GM23338 (cell line): ENCODE measurements at regions not wholly inside any gene's neighbourhood (a gene's known extent, or its start where the extent isn't known, plus 50 kb on each side); places are given as distances from the start of the nearest gene placed in this dataset.

ENCODE experiments used
- ATAC-seq: fragments of 200-7000 bp; cut with Tn5 transposase; 3 replicates; pipeline ENCODE4 v1.9.1; 2020
- DNase-seq: peaks from one replicate; pipeline ENCODE4 v3.0.0-alpha.2; 2015; ENCODE audit warnings: low spot score
- H2AFZ ChIP-seq: fragments of 200-600 bp; sonication (generic); 2 replicates; pipeline ENCODE4 v1.8.0; 2016; ENCODE audit warnings: antibody characterized with exemption, mild to moderate bottlenecking, moderate library complexity
- H3F3A ChIP-seq: fragments of 200-600 bp; sonication (generic); replicated peaks from 2 replicates; pipeline ENCODE4 v1.8.0; 2017; ENCODE audit warnings: antibody characterized with exemption, mixed run types, low read depth
- H3K27ac ChIP-seq: fragments of 200-600 bp; sonication (generic); 2 replicates; pipeline ENCODE4 v1.6.1; 2016; ENCODE audit warnings: low read depth
- H3K27me3 ChIP-seq: fragments of 200-600 bp; sonication (generic); 2 replicates; pipeline ENCODE4 v1.8.0; 2016; ENCODE audit warnings: mild to moderate bottlenecking, mixed run types, moderate library complexity; ENCODE audit not compliant: insufficient read depth
- H3K36me3 ChIP-seq: fragments of 200-600 bp; sonication (generic); 2 replicates; pipeline ENCODE4 v1.8.0; 2016; ENCODE audit warnings: mild to moderate bottlenecking; ENCODE audit not compliant: insufficient read depth
- H3K4me1 ChIP-seq: fragments of 200-600 bp; sonication (generic); 2 replicates; pipeline ENCODE4 v1.8.0; 2016; ENCODE audit warnings: mild to moderate bottlenecking, moderate library complexity; ENCODE audit not compliant: insufficient read depth
- H3K4me2 ChIP-seq: fragments of 200-600 bp; sonication (generic); 2 replicates; pipeline ENCODE4 v1.7.1; 2017; ENCODE audit warnings: mixed run types
- H3K4me3 ChIP-seq: fragments of 200-600 bp; sonication (generic); 2 replicates; pipeline ENCODE4 v1.6.1; 2016; ENCODE audit warnings: mixed run types
- H3K79me2 ChIP-seq: fragments of 200-600 bp; sonication (generic); replicated peaks from 2 replicates; pipeline ENCODE4 v1.8.0; 2017; ENCODE audit warnings: mild to moderate bottlenecking; ENCODE audit not compliant: insufficient read depth
- H3K9me2 ChIP-seq: fragments of 200-600 bp; sonication (generic); 2 replicates; pipeline ENCODE4 v1.8.0; 2017; ENCODE audit not compliant: insufficient read depth
- H4K20me1 ChIP-seq: fragments of 200-600 bp; sonication (generic); replicated peaks from 2 replicates; pipeline ENCODE4 v1.8.0; 2017; ENCODE audit warnings: mild to moderate bottlenecking; ENCODE audit not compliant: insufficient read depth
- H3K27ac Mint-ChIP-seq: 2 replicates; pipeline ENCODE4 v1.8.0; 2020; ENCODE audit warnings: inconsistent platforms, mild to moderate bottlenecking, moderate library complexity, mixed read lengths
- H3K27me3 Mint-ChIP-seq: 3 replicates; pipeline ENCODE4 v1.8.0; 2022; ENCODE audit warnings: low read depth, mild to moderate bottlenecking, moderate library complexity, mixed read lengths, inconsistent platforms; ENCODE audit not compliant: insufficient read depth, poor library complexity
- H3K36me3 Mint-ChIP-seq: 3 replicates; pipeline ENCODE4 v1.8.0; 2021; ENCODE audit warnings: low read depth, mild to moderate bottlenecking, inconsistent platforms, moderate library complexity, mixed read lengths
- H3K4me1 Mint-ChIP-seq: 3 replicates; pipeline ENCODE4 v1.8.0; 2020; ENCODE audit warnings: mild to moderate bottlenecking, inconsistent platforms, mixed read lengths
- H3K4me3 Mint-ChIP-seq: 3 replicates; pipeline ENCODE4 v1.8.0; 2021; ENCODE audit warnings: moderate library complexity, mild to moderate bottlenecking, inconsistent platforms, mixed read lengths
- H3K9me3 Mint-ChIP-seq: 3 replicates; pipeline ENCODE4 v1.8.0; 2020; ENCODE audit warnings: moderate library complexity, mild to moderate bottlenecking, inconsistent platforms, mixed read lengths
- CREB1 ChIP-seq: fragments of 250-450 bp; sonication (Bioruptor Pico); IDR thresholded peaks from 2 replicates; pipeline ENCODE4 v1.5.0; 2020; ENCODE audit warnings: low read depth, mild to moderate bottlenecking, moderate library complexity
- EZH2 ChIP-seq: fragments of 200-600 bp; sonication (generic); IDR thresholded peaks from one replicate; pipeline ENCODE4 v1.8.0; 2017; ENCODE audit warnings: antibody characterized with exemption, mild to moderate bottlenecking, low read depth; ENCODE audit not compliant: unreplicated experiment
- EZH2phosphoT487 ChIP-seq: fragments of 200-600 bp; sonication (generic); IDR thresholded peaks from one replicate; pipeline ENCODE4 v1.8.1; 2018; ENCODE audit warnings: antibody characterized with exemption; ENCODE audit not compliant: unreplicated experiment
- JUNB ChIP-seq: IDR thresholded peaks from one replicate; pipeline ENCODE4 v1.6.1; 2016; ENCODE audit warnings: antibody characterized with exemption; ENCODE audit not compliant: unreplicated experiment
- NANOG ChIP-seq: IDR thresholded peaks from 2 replicates; pipeline ENCODE4 v1.6.1; 2016; ENCODE audit warnings: antibody characterized with exemption, borderline replicate concordance
- POLR2AphosphoS5 ChIP-seq: IDR thresholded peaks from 2 replicates; pipeline ENCODE4 v1.6.1; 2016; ENCODE audit warnings: antibody characterized with exemption, low read depth
- REST ChIP-seq: IDR thresholded peaks from one replicate; pipeline ENCODE4 v1.6.1; 2018; ENCODE audit warnings: antibody characterized with exemption; ENCODE audit not compliant: unreplicated experiment
- STAT1 ChIP-seq: IDR thresholded peaks from one replicate; pipeline ENCODE4 v1.6.1; 2016; ENCODE audit warnings: antibody characterized with exemption; ENCODE audit not compliant: unreplicated experiment
- ZNF114 ChIP-seq: fragments of 250-450 bp; sonication (Bioruptor Pico); IDR thresholded peaks from 2 replicates; pipeline ENCODE4 v1.5.0; 2020; ENCODE audit warnings: mild to moderate bottlenecking, moderate library complexity
- ZNF331 ChIP-seq: fragments of 250-450 bp; sonication (Bioruptor Pico); IDR thresholded peaks from 2 replicates; pipeline ENCODE4 v1.5.0; 2020; ENCODE audit warnings: low read depth, mild to moderate bottlenecking, moderate library complexity
- TF ChIP-seq, protein P1 (sequence below), 2 experiments: fragments of 200-600 bp in 1 of 2; sonication (generic) in 1 of 2; conservative IDR thresholded peaks; 2 replicates each; pipeline versions ENCODE4 v1.5.1 to v1.6.1; 2016 to 2017; ENCODE audit warnings: antibody characterized with exemption in 2 of 2, low read depth in 2 of 2, mild to moderate bottlenecking in 2 of 2, moderate library complexity in 1 of 2
- TF ChIP-seq, protein P2 (sequence below): IDR thresholded peaks from 2 replicates; pipeline ENCODE4 v1.6.1; 2016; ENCODE audit warnings: antibody characterized with exemption
- TF ChIP-seq, protein P3 (sequence below): fragments of 250-450 bp; sonication (Bioruptor Pico); IDR thresholded peaks from 2 replicates; pipeline ENCODE4 v1.5.0; 2020; ENCODE audit warnings: mild to moderate bottlenecking, moderate library complexity

DNA sequence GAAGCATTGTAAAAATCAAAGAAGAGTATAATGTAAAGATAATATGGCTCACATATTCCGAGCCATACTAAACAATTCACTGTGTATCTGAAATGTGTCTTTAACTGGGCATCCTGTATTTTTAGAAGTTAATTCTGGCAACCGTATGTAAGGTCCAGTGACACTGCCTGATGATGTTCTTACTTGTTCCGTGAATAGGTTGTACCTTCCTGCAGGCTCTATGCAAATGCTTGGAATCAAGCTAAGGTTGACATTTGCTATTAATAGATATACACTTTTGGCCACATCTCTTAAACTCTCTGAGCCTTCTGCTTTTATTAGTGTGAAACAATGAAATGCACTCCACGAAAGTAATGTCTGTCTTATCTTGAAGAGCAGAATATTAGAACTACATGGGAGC, 534.6 kb downstream of the CCDC85A start:
- no peak overlapping the region for H3K4me3 ChIP-seq
- no peak overlapping the region for H3K27ac Mint-ChIP-seq
- H3K27me3 Mint-ChIP-seq: no peaks in the 10 kb centered on the region
- no peaks in the 10 kb centered on the region for H3F3A ChIP-seq
- H3K27ac ChIP-seq: no peak overlapping the region
- no peaks in the 10 kb centered on the region for H3K4me1 ChIP-seq
- H2AFZ ChIP-seq: no peak overlapping the region
- no peaks in the 10 kb centered on the region for H4K20me1 ChIP-seq
- H3K79me2 ChIP-seq: no peaks in the 10 kb centered on the region
- no peak overlapping the region for H3K4me2 ChIP-seq
- H3K27me3 ChIP-seq: no peaks in the 10 kb centered on the region
- no peaks in the 10 kb centered on the region for H3K4me1 Mint-ChIP-seq
- TF ChIP-seq, protein P1, sequence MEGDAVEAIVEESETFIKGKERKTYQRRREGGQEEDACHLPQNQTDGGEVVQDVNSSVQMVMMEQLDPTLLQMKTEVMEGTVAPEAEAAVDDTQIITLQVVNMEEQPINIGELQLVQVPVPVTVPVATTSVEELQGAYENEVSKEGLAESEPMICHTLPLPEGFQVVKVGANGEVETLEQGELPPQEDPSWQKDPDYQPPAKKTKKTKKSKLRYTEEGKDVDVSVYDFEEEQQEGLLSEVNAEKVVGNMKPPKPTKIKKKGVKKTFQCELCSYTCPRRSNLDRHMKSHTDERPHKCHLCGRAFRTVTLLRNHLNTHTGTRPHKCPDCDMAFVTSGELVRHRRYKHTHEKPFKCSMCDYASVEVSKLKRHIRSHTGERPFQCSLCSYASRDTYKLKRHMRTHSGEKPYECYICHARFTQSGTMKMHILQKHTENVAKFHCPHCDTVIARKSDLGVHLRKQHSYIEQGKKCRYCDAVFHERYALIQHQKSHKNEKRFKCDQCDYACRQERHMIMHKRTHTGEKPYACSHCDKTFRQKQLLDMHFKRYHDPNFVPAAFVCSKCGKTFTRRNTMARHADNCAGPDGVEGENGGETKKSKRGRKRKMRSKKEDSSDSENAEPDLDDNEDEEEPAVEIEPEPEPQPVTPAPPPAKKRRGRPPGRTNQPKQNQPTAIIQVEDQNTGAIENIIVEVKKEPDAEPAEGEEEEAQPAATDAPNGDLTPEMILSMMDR (conservative IDR thresholded peaks at IDR 0.05; ENCODE audit: low read depth in 2 of 2): no peak
- no peak for TF ChIP-seq EZH2
- no peak for TF ChIP-seq JUNB
- TF ChIP-seq ZNF331 (CRISPR knock-in tag): no peak
- TF ChIP-seq EZH2phosphoT487: no peak
- no peak for TF ChIP-seq REST
- no peak for TF ChIP-seq NANOG
- no peak for TF ChIP-seq CREB1 (CRISPR knock-in tag)
- no peak for TF ChIP-seq POLR2AphosphoS5
- no peak for TF ChIP-seq ZNF114
- TF ChIP-seq, protein P2, sequence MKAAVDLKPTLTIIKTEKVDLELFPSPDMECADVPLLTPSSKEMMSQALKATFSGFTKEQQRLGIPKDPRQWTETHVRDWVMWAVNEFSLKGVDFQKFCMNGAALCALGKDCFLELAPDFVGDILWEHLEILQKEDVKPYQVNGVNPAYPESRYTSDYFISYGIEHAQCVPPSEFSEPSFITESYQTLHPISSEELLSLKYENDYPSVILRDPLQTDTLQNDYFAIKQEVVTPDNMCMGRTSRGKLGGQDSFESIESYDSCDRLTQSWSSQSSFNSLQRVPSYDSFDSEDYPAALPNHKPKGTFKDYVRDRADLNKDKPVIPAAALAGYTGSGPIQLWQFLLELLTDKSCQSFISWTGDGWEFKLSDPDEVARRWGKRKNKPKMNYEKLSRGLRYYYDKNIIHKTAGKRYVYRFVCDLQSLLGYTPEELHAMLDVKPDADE: no peak
- no peak for TF ChIP-seq STAT1
- TF ChIP-seq, protein P3, sequence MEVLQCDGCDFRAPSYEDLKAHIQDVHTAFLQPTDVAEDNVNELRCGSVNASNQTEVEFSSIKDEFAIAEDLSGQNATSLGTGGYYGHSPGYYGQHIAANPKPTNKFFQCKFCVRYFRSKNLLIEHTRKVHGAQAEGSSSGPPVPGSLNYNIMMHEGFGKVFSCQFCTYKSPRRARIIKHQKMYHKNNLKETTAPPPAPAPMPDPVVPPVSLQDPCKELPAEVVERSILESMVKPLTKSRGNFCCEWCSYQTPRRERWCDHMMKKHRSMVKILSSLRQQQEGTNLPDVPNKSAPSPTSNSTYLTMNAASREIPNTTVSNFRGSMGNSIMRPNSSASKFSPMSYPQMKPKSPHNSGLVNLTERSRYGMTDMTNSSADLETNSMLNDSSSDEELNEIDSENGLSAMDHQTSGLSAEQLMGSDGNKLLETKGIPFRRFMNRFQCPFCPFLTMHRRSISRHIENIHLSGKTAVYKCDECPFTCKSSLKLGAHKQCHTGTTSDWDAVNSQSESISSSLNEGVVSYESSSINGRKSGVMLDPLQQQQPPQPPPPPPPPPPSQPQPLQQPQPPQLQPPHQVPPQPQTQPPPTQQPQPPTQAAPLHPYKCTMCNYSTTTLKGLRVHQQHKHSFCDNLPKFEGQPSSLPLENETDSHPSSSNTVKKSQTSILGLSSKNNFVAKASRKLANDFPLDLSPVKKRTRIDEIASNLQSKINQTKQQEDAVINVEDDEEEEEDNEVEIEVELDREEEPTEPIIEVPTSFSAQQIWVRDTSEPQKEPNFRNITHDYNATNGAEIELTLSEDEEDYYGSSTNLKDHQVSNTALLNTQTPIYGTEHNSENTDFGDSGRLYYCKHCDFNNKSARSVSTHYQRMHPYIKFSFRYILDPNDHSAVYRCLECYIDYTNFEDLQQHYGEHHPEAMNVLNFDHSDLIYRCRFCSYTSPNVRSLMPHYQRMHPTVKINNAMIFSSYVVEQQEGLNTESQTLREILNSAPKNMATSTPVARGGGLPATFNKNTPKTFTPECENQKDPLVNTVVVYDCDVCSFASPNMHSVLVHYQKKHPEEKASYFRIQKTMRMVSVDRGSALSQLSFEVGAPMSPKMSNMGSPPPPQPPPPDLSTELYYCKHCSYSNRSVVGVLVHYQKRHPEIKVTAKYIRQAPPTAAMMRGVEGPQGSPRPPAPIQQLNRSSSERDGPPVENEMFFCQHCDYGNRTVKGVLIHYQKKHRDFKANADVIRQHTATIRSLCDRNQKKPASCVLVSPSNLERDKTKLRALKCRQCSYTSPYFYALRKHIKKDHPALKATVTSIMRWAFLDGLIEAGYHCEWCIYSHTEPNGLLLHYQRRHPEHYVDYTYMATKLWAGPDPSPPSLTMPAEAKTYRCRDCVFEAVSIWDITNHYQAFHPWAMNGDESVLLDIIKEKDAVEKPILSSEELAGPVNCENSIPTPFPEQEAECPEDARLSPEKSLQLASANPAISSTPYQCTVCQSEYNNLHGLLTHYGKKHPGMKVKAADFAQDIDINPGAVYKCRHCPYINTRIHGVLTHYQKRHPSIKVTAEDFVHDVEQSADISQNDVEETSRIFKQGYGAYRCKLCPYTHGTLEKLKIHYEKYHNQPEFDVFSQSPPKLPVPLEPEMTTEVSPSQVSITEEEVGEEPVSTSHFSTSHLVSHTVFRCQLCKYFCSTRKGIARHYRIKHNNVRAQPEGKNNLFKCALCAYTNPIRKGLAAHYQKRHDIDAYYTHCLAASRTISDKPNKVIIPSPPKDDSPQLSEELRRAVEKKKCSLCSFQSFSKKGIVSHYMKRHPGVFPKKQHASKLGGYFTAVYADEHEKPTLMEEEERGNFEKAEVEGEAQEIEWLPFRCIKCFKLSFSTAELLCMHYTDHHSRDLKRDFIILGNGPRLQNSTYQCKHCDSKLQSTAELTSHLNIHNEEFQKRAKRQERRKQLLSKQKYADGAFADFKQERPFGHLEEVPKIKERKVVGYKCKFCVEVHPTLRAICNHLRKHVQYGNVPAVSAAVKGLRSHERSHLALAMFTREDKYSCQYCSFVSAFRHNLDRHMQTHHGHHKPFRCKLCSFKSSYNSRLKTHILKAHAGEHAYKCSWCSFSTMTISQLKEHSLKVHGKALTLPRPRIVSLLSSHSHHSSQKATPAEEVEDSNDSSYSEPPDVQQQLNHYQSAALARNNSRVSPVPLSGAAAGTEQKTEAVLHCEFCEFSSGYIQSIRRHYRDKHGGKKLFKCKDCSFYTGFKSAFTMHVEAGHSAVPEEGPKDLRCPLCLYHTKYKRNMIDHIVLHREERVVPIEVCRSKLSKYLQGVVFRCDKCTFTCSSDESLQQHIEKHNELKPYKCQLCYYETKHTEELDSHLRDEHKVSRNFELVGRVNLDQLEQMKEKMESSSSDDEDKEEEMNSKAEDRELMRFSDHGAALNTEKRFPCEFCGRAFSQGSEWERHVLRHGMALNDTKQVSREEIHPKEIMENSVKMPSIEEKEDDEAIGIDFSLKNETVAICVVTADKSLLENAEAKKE: no peak
- H3K36me3 ChIP-seq: 0 out of 2 replicates have a peak, but pooled peaks cover 5% of the 10 kb centered on the region
- no peaks in the 10 kb centered on the region for H3K9me2 ChIP-seq
- ATAC-seq (no peak), DNase-seq (no peak)
- peaks cover 12% of the 10 kb centered on the region; the same call in 2 of the 3 replicates for H3K36me3 Mint-ChIP-seq
- H3K4me3 Mint-ChIP-seq: no peak overlapping the region
- peaks cover 32% of the 10 kb centered on the region for H3K9me3 Mint-ChIP-seq
